ENCODE measurements at regions not wholly inside any gene's neighbourhood (a gene's known extent, or its start where the extent isn't known, plus 50 kb on each side); places are given as distances from the start of the nearest gene placed in this dataset.

DNA sequence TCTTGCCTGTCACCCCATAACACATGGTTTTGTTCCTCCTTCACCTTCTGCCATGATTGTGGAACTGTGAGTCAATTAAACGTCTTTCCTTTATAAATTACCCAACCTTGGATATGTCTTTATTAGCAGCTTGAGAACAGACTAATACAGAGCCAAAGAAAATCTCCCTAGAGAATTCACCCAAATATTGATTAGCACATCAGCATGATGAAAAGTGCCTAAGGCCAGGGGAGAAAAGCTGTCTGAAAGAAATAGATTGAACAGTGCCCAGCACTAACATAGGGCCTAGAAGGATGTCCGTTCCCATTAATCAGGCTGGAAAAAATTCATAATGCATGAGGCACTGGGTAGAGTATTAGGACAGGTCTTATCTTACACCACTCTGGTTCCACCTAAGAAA is 111.9 kb upstream of the CALN1 start:
- DNase-seq, result no peak

DNA sequence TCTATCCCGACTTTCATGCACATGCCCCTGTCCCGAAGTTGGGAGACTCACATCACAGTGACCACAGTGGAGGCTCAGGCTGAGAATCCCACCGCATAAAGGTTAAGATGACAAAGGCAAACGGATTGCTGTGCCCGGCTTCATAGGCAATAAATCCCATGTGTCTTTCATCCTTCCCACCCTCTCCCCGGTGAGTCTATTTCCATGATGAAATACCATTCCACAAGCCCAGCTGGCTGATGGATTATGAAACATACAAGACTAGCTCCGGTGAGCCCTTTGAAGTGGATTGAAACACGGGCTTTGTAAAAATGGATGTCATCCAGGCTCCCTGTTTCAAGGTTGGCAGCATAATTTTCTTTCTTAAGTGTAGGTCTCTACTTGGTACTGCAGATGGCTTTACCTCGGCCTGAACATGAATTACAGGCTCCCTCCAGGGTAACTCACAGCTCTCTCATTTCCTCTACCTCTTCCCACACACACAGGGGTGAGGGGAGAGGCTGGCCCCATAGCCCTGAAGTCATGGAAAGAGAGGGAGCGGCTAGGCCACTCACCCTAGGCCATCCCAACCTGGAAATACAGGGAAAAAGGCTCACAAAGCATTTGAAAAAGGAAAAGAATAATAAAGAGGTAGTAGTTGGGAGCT is 92.0 kb upstream of the CALN1 start:
- no peak for DNase-seq

GRCh38 chr7:72503644-72504043 is 91.5 kb upstream of the CALN1 start:
- DNase-seq, result no peak

DNA sequence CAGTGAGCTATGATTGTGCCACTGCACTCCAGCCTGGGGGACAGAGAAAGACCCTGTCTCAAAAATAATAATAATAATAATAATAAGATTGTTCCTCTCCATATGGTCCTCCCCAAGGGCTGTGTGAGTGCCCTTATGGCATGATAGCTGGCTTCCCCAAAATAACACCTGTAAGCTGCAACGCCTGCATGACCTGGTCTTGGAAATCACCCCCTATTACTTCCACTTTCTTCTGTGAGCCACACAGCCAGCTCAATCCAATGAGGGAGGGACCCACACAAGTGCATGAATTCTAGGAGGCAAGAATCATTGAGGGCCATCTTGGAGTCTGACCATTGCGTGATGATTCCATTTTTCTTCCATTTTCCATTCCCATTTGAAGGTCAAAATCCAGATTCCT is 82.7 kb upstream of the CALN1 start:
- no peak for DNase-seq

GRCh38 chr7:72493850-72494661 is 81.9 kb upstream of the CALN1 start:
- peak; percentile 4 for DNase-seq

DNA sequence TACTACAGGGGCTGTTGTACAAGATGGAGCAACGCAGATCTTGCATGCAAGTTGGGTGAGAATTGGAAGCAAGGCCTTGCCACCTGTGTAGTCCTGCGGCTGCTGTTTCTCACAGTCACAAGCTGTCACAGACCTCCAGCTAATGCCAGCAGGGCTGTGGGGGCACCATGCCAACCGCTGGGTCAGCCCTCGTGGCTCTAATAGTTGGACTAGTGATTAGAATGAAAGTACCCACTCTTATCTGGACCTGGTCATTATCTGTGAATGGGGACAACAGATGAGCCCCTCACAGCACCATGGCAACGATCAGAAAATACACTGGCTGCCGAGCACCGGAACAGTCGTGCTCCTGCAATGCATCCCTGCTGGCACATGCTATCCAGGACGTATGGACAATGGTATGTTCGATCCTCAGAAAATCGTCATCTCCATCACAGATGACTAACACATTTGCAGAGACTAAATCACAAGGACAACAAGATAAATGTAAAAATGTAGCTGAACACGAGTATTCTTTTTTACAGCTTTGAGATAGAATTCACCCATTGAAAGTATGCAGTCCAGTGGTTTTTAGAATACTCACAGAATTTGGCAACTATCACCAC is 80.4 kb upstream of the CALN1 start:
- no peak for DNase-seq

DNA sequence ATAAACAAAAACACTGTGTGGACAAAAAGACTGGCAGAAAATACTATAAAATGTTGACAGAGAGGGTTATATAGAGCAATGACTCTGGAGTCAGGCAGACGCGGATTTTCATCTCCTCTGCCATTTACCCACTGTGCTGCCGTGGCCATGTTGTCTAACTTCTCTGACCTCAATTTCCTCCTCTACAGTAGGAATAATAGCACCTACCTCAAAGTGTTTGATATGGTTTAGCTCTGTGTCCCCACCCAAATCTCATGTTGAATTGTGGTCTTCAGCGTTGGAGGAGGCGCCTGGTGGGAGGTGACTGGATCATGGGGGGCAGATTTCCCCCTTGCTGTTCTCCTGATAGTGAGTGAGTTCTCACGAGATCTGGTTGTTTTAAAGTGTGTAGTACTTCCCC is 78.2 kb upstream of the CALN1 start:
- no peak for DNase-seq

GRCh38 chr7:72481934-72482333 is 69.8 kb upstream of the CALN1 start:
- no peak for DNase-seq

DNA sequence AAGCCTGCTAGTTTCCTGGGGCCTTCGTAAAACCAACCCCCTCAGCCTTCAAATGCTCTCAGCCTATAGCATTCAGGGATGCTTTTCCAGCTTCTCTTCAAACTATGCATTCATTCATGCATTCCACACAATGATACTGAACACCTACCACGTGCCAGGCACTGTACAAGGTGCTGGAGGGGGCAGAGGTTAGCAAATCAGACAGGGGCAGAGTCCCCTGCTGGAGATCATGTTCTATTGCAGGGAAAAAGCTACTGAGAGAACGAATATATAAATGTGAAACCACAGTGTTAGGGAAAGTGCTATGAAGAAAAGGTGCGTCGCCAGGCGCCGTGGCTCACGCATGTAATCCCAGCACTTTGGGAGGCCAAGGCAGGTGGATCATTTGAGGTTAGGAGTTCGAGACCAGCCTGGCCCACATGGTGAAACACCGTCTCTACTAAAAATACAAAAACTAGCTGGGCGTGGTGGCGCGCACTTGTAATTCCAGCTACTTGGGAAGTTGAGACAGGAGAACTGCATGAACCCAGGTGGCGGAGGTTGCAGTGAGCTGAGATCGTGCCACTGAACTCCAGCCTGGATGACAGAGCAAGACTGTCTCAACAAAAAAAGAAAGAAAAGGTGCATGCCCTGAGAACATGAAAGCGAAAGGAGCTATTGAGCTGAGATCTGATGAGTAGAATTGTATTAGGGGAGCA is 64.6 kb upstream of the CALN1 start:
- DNase-seq, result no peak

DNA sequence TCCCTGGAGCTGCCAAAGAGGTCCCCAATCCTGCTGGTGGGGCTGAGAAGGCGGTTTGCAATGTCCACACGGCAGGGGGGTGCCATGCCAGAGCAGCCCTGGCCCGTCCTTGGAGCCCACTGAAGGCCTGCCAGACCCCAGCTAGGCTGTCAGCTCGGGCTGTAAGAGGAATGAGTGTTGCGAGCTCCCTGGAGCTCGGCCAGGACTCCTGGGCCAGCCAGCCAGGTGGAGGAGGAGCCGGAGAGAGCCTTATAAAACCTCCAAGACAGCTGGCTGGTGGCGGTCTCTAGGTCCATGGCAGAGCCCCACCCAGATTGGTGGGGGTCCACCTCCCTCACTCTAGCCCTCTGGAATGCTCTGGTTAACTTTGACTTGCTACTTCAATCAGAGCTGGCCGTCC is 55.1 kb upstream of the CALN1 start:
- no peak for DNase-seq

- DNase-seq, result no peak
Measured at GRCh38 chr7:72466797-72467196, 54.7 kb upstream of the CALN1 start.

GRCh38 chr7:72465521-72465920 is 53.4 kb upstream of the CALN1 start:
- no peak for DNase-seq

DNA sequence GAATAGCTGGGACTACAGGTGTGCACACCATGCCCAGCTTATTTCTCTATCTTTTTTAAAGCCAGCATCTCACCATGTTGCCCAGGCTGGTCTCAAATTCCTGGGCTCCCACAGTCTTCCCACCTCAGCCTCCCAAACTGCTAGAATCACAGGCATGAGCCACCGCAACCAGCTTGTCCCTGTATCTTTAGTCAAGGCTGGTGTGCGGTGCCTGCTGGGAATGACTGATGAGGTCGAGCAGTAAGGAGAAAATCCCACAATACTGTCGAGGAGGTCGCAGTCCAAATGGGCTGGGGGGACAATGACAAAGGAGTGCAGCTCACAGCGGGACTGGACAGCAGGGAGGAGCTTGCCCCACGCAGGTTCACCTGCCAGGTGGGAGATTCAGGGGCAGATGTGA is 50.2 kb upstream of the CALN1 start:
- DNase-seq, result no peak

Measured in central memory CD4-positive, alpha-beta T cell (primary cell).